BJ (cell line): ENCODE measurements at regions not wholly inside any gene's neighbourhood (a gene's known extent, or its start where the extent isn't known, plus 50 kb on each side); places are given as distances from the start of the nearest gene placed in this dataset.

Experiments
- CTCF ChIA-PET: fragments of 350-600 bp; formaldehyde crosslinking; extraction: SDS; loops from one replicate; lab custom pipeline; 2021; ENCODE audit warnings: antibody characterized with exemption, inconsistent platforms; lab: Yijun Ruan, JAX
- POLR2A ChIA-PET: fragments of 300-600 bp; sonication (Branson Sonifier 250); formaldehyde crosslinking; extraction: SDS; loops from one replicate; lab custom pipeline; 2021; ENCODE audit warnings: antibody characterized with exemption; lab: Charles Lee
- DNase-seq: peaks from one replicate; pipeline ENCODE4 v3.0.0-alpha.2; 2011; ENCODE audit warnings: low read depth
- H3K27me3 ChIP-seq: 2 replicates; pipeline ENCODE4 v1.6.0; 2011; ENCODE audit warnings: low read length; ENCODE audit not compliant: control insufficient read depth, insufficient read depth
- H3K36me3 ChIP-seq: 2 replicates; pipeline ENCODE4 v1.5.1; 2011; ENCODE audit warnings: low read length; ENCODE audit not compliant: control insufficient read depth, insufficient read depth
- H3K4me3 ChIP-seq: 2 replicates; pipeline ENCODE4 v1.5.1; 2011; ENCODE audit warnings: low read depth, mild to moderate bottlenecking, control low read depth, low read length
- CTCF ChIP-seq: IDR thresholded peaks from 2 replicates; pipeline ENCODE4 v1.5.1; 2011; ENCODE audit warnings: low read depth, mild to moderate bottlenecking, control low read depth, inconsistent platforms, low read length, moderate library complexity; ENCODE audit not compliant: insufficient read depth

GRCh38 chr2:7102826-7103225, 185.6 kb downstream of the RNF144A start:
- no peak for TF ChIP-seq CTCF
- H3K36me3 ChIP-seq, result no peaks in the 10 kb centered on the region
- ChIA-PET CTCF (no interaction called here), POLR2A (no interaction called here)
- DNase-seq, result no peak
- H3K4me3 ChIP-seq, result no peak overlapping the region
- no peaks in the 10 kb centered on the region for H3K27me3 ChIP-seq

- Histone ChIP-seq H3K27me3 (no peaks in the 10 kb centered on the region), H3K36me3 (no peaks in the 10 kb centered on the region), H3K4me3 (no peak overlapping the region)
- ChIA-PET CTCF (interaction anchor here (0.9 to 5.7 kb wide), 3 partner anchors 9 to 12 kb away, joined by 3 to 31 read pairs (median 6); no protein-coding TSS in a partner anchor), POLR2A (no interaction called here)
- no peak for TF ChIP-seq CTCF
- no peak for DNase-seq
These were observed 191.8 kb downstream of the RNF144A start for GRCh38 chr2:7108792-7109532.

- POLR2A ChIA-PET, result no interaction called here
- DNase-seq, result no peak
- CTCF ChIA-PET, result interaction anchor here (0.9 to 5.7 kb wide), 2 partner anchors 10 to 12 kb away, joined by 3 to 31 read pairs; no protein-coding TSS in a partner anchor
- H3K36me3 ChIP-seq, result no peaks in the 10 kb centered on the region
- no peaks in the 10 kb centered on the region for H3K27me3 ChIP-seq
- TF ChIP-seq CTCF, result no peak
- no peak overlapping the region for H3K4me3 ChIP-seq
These were observed 192.3 kb downstream of the RNF144A start for GRCh38 chr2:7109533-7109885.

GRCh38 chr2:7111626-7112025, 194.4 kb downstream of the RNF144A start:
- DNase-seq, result no peak
- CTCF ChIA-PET, result no interaction called here
- H3K4me3 ChIP-seq, result no peak overlapping the region
- no peaks in the 10 kb centered on the region for H3K27me3 ChIP-seq
- POLR2A ChIA-PET, result no interaction called here
- TF ChIP-seq CTCF, result no peak
- no peaks in the 10 kb centered on the region for H3K36me3 ChIP-seq

- no peak for TF ChIP-seq CTCF
- H3K36me3 ChIP-seq, result no peaks in the 10 kb centered on the region
- ChIA-PET CTCF (interaction anchor here (2.5 kb wide), 1 partner anchor 18 kb away, joined by 5 read pairs; no protein-coding TSS in a partner anchor), POLR2A (no interaction called here)
- no peak overlapping the region for H3K4me3 ChIP-seq
- no peaks in the 10 kb centered on the region for H3K27me3 ChIP-seq
- no peak for DNase-seq
These were observed 198.2 kb downstream of the RNF144A start for GRCh38 chr2:7115364-7115763.
